Suprapubic skin (tissue), 4 donors: ENCODE measurements at regions not wholly inside any gene's neighbourhood (a gene's known extent, or its start where the extent isn't known, plus 50 kb on each side); places are given as distances from the start of the nearest gene placed in this dataset.

Experiments
- DNase-seq, 2 donors: peaks; one replicate each; pipeline ENCODE4 v3.0.0-alpha.2; 2019; ENCODE audit warnings: low spot score in 2 of 2
- H3K27ac ChIP-seq: fragments of 200-600 bp; sonication (generic); one replicate; pipeline ENCODE4 v1.5.1; 2019
- H3K27me3 ChIP-seq: fragments of 200-600 bp; sonication (generic); one replicate; pipeline ENCODE4 v1.5.1; 2019
- H3K36me3 ChIP-seq: fragments of 200-600 bp; sonication (generic); one replicate; pipeline ENCODE4 v1.5.1; 2019
- H3K4me1 ChIP-seq: fragments of 200-600 bp; sonication (generic); one replicate; pipeline ENCODE4 v1.5.1; 2019
- H3K4me3 ChIP-seq: fragments of 200-600 bp; sonication (generic); one replicate; pipeline ENCODE4 v1.5.1; 2019; ENCODE audit warnings: mild to moderate bottlenecking
- H3K9me3 ChIP-seq: fragments of 200-600 bp; sonication (generic); one replicate; pipeline ENCODE4 v1.5.1; 2019
- CTCF ChIP-seq, 2 donors: fragments of 200-600 bp in 1 of 2; fragments of 450-650 bp in 1 of 2; sonication (generic) in 1 of 2; IDR thresholded peaks; one replicate each; pipeline ENCODE4 v1.5.1; 2016 to 2019; ENCODE audit warnings: antibody characterized with exemption in 2 of 2, mild to moderate bottlenecking in 1 of 2, moderate library complexity in 1 of 2
- EP300 ChIP-seq: sonication (generic); formaldehyde crosslinking; IDR thresholded peaks from one replicate; pipeline ENCODE4 v1.6.1; 2017; ENCODE audit warnings: antibody characterized with exemption
- POLR2A ChIP-seq, 2 donors: fragments of 450-650 bp; IDR thresholded peaks; one replicate each; pipeline ENCODE4 v1.6.1; 2017; ENCODE audit warnings: antibody characterized with exemption in 2 of 2, mild to moderate bottlenecking in 2 of 2, moderate library complexity in 2 of 2
- POLR2AphosphoS5 ChIP-seq, 3 donors: sonication (generic); formaldehyde crosslinking; IDR thresholded peaks; one replicate each; pipeline ENCODE4 v1.6.1; 2017; ENCODE audit warnings: antibody characterized with exemption in 3 of 3
- WGBS: methylation state at CpG from one replicate; pipeline ENCODE4 v1.1.5; 2018; 5-methylcytosine and 5-hydroxymethylcytosine counted together

GRCh38 chr3:124282751-124283651, 291.1 kb upstream of the ROPN1 start:
- TF ChIP-seq POLR2A (IDR thresholded peaks at IDR 0.05) (no peak), CTCF (IDR thresholded peaks at IDR 0.05) (no peak)
- Histone ChIP-seq H3K27ac (no peak overlapping the region), H3K27me3 (no peaks in the 10 kb centered on the region), H3K9me3 (no peaks in the 10 kb centered on the region), H3K4me1 (peaks cover 13% of the 10 kb centered on the region), H3K36me3 (no peaks in the 10 kb centered on the region), H3K4me3 (no peak overlapping the region)
- no peak for DNase-seq
- WGBS: 63% methylated on average over 3 of the region's 3 CpGs

GRCh38 chr3:124283652-124284023, 291.7 kb upstream of the ROPN1 start:
- Histone ChIP-seq H3K27me3 (no peaks in the 10 kb centered on the region), H3K4me1 (peaks cover 9% of the 10 kb centered on the region), H3K9me3 (no peaks in the 10 kb centered on the region), H3K4me3 (no peak overlapping the region), H3K27ac (no peak overlapping the region), H3K36me3 (no peaks in the 10 kb centered on the region)
- no peak for DNase-seq
- 76% methylated on average over 2 of the region's 2 CpGs for WGBS
- TF ChIP-seq POLR2AphosphoS5 (IDR thresholded peaks at IDR 0.05) (no peak), POLR2A (IDR thresholded peaks at IDR 0.05) (no peak), CTCF (IDR thresholded peaks at IDR 0.05) (no peak), EP300 (no peak)

- no peak for DNase-seq
- H3K27ac ChIP-seq: no peak overlapping the region
- H3K9me3 ChIP-seq: no peaks in the 10 kb centered on the region
- H3K27me3 ChIP-seq: no peaks in the 10 kb centered on the region
- no peak overlapping the region for H3K4me3 ChIP-seq
- TF ChIP-seq POLR2A (IDR thresholded peaks at IDR 0.05) (no peak), POLR2AphosphoS5 (IDR thresholded peaks at IDR 0.05) (no peak), CTCF (IDR thresholded peaks at IDR 0.05) (no peak), EP300 (no peak)
- no peaks in the 10 kb centered on the region for H3K4me1 ChIP-seq
- no peaks in the 10 kb centered on the region for H3K36me3 ChIP-seq
Observed at GRCh38 chr3:124288996-124289395, 297.1 kb upstream of the ROPN1 start.

GRCh38 chr3:124291008-124291407, 299.1 kb upstream of the ROPN1 start:
- no peaks in the 10 kb centered on the region for H3K4me1 ChIP-seq

More at GRCh38 chr3:124291008-124291407, 299.1 kb upstream of the ROPN1 start:
- Histone ChIP-seq H3K27ac (no peak overlapping the region), H3K4me3 (no peak overlapping the region), H3K27me3 (no peaks in the 10 kb centered on the region), H3K9me3 (no peaks in the 10 kb centered on the region), H3K36me3 (no peaks in the 10 kb centered on the region)
- no peak for DNase-seq
- TF ChIP-seq POLR2A (IDR thresholded peaks at IDR 0.05) (no peak), POLR2AphosphoS5 (IDR thresholded peaks at IDR 0.05) (no peak), CTCF (IDR thresholded peaks at IDR 0.05) (no peak), EP300 (no peak)
- 97% methylated on average over 2 of the region's 2 CpGs for WGBS
